Activated B cell treated with CpG ODN at 0.5 μM for 24 hours (primary cell): ENCODE measurements at regions not wholly inside any gene's neighbourhood (a gene's known extent, or its start where the extent isn't known, plus 50 kb on each side); places are given as distances from the start of the nearest gene placed in this dataset.

ENCODE experiments used
- ATAC-seq: fragments of 200-7000 bp; cut with Tn5 transposase; one replicate; pipeline ENCODE4 v1.10.0; 2021; ENCODE audit warnings: low read depth, mild to moderate bottlenecking, moderate library complexity
- CTCF ChIA-PET: fragments of 350-600 bp; sonication (Branson Sonifier 250); formaldehyde crosslinking; loops from one replicate; lab custom pipeline; 2021; ENCODE audit warnings: antibody characterized with exemption; lab: Charles Lee
- POLR2A ChIA-PET: fragments of 350-600 bp; sonication (Branson Sonifier 250); formaldehyde crosslinking; loops from one replicate; lab custom pipeline; 2021; ENCODE audit warnings: antibody characterized with exemption; lab: Charles Lee
- DNase-seq: peaks from one replicate; pipeline ENCODE4 v3.0.0; 2022
- H3K27ac Mint-ChIP-seq: one replicate; pipeline ENCODE4 v1.8.0; 2020; ENCODE audit warnings: mixed read lengths
- H3K27me3 Mint-ChIP-seq: one replicate; pipeline ENCODE4 v1.8.0; 2021; ENCODE audit warnings: mixed read lengths
- H3K36me3 Mint-ChIP-seq: one replicate; pipeline ENCODE4 v1.8.0; 2021; ENCODE audit warnings: low read depth, mixed read lengths
- H3K4me1 Mint-ChIP-seq: one replicate; pipeline ENCODE4 v1.8.0; 2021; ENCODE audit warnings: mixed read lengths
- H3K4me3 Mint-ChIP-seq: one replicate; pipeline ENCODE4 v1.8.0; 2020; ENCODE audit warnings: mild to moderate bottlenecking, mixed read lengths
- H3K9me3 Mint-ChIP-seq: one replicate; pipeline ENCODE4 v1.8.0; 2020; ENCODE audit warnings: mixed read lengths
- intact Hi-C: fragments of 100-400 bp; cut with micrococcal nuclease; formaldehyde crosslinking; loops from one replicate; pipeline ENCODE4 v1.15.1; 2024
- TF ChIP-seq, protein P1 (sequence below): fragments of 200-600 bp; IDR thresholded peaks from one replicate; pipeline ENCODE4 v1.8.0; 2022; ENCODE audit warnings: antibody characterized with exemption, mild to moderate bottlenecking

DNA sequence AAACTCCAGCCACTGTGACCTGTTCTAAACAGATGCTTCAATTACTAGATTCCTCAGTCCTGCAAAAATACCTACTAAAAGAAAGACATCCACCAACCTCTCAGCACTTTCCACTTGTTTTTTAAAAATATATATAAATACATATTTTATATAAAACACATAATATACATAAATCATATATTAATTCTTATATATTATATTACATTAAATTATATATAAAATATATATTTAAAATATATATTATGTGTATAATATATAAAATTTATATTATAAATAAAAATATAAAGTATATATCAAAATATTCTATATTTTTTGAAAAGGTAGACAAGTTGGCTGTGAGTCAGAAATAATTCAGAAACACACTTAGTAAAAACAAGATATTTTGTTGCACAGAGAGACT is 2371.8 kb upstream of the ACO1 start:
- ATAC-seq: no peak
- H3K4me1 Mint-ChIP-seq: no peaks in the 10 kb centered on the region
- ChIA-PET POLR2A (no interaction called here), CTCF (no interaction called here)
- no peak overlapping the region for H3K4me3 Mint-ChIP-seq
- TF ChIP-seq, protein P1, sequence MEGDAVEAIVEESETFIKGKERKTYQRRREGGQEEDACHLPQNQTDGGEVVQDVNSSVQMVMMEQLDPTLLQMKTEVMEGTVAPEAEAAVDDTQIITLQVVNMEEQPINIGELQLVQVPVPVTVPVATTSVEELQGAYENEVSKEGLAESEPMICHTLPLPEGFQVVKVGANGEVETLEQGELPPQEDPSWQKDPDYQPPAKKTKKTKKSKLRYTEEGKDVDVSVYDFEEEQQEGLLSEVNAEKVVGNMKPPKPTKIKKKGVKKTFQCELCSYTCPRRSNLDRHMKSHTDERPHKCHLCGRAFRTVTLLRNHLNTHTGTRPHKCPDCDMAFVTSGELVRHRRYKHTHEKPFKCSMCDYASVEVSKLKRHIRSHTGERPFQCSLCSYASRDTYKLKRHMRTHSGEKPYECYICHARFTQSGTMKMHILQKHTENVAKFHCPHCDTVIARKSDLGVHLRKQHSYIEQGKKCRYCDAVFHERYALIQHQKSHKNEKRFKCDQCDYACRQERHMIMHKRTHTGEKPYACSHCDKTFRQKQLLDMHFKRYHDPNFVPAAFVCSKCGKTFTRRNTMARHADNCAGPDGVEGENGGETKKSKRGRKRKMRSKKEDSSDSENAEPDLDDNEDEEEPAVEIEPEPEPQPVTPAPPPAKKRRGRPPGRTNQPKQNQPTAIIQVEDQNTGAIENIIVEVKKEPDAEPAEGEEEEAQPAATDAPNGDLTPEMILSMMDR: no peak
- intact Hi-C loops: no loop called here
- H3K9me3 Mint-ChIP-seq: no peaks in the 10 kb centered on the region
- H3K36me3 Mint-ChIP-seq: no peaks in the 10 kb centered on the region
- H3K27me3 Mint-ChIP-seq: no peaks in the 10 kb centered on the region
- no peak for DNase-seq
- no peak overlapping the region for H3K27ac Mint-ChIP-seq

DNA sequence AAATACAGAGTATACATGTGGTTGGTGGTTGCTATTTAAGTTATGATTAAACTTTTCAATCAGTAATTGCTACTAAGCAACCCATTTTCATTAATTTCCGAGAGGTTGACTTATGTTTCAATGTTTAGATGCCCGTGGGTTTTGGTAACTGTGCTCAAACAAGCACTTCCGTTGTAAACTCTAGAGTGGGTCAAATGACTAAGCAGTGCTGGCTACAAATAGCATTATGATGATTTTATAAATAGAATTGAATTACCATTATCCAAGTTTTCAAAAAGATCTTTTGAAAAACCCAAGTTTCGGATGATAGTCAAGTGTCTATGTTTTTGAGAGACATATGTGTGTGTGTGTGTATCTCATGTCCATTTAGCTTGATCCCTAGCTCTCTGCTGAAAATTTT is 2369.4 kb upstream of the ACO1 start:
- ATAC-seq (no peak), DNase-seq (no peak)
- POLR2A ChIA-PET: no interaction called here
- no peak overlapping the region for H3K27ac Mint-ChIP-seq
- H3K4me3 Mint-ChIP-seq: no peak overlapping the region
- no peaks in the 10 kb centered on the region for H3K27me3 Mint-ChIP-seq
- CTCF ChIA-PET: no interaction called here
- H3K4me1 Mint-ChIP-seq: no peaks in the 10 kb centered on the region
- H3K36me3 Mint-ChIP-seq: no peaks in the 10 kb centered on the region
- H3K9me3 Mint-ChIP-seq: no peaks in the 10 kb centered on the region
- intact Hi-C loops: no loop called here
- TF ChIP-seq, protein P1: no peak

DNA sequence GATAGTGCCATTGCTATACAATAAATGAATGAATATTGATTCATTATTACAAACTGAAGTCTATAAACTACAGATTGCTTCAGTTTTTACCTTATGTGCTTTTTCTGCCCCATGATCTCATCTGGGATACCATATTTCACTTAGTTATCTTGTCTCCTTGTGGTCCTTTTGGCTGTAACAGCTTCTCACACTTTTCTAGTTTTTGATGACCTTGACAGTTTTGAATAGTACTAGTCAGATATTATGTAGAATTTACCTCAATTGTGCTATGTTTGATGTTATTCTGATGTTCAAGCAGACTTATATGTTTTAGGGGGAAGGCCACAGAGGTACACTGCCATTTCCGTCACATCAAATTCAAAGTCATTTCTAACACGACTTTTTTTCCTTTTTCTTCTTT is 2364.3 kb upstream of the ACO1 start:
- no peak for ATAC-seq
- ChIA-PET POLR2A (no interaction called here), CTCF (no interaction called here)
- H3K27ac Mint-ChIP-seq: no peak overlapping the region
- no peaks in the 10 kb centered on the region for H3K27me3 Mint-ChIP-seq
- peaks cover 3% of the 10 kb centered on the region for H3K9me3 Mint-ChIP-seq
- DNase-seq: no peak
- no peaks in the 10 kb centered on the region for H3K4me1 Mint-ChIP-seq
- intact Hi-C loops: no loop called here
- H3K4me3 Mint-ChIP-seq: no peak overlapping the region
- TF ChIP-seq, protein P1: no peak
- H3K36me3 Mint-ChIP-seq: no peaks in the 10 kb centered on the region

DNA sequence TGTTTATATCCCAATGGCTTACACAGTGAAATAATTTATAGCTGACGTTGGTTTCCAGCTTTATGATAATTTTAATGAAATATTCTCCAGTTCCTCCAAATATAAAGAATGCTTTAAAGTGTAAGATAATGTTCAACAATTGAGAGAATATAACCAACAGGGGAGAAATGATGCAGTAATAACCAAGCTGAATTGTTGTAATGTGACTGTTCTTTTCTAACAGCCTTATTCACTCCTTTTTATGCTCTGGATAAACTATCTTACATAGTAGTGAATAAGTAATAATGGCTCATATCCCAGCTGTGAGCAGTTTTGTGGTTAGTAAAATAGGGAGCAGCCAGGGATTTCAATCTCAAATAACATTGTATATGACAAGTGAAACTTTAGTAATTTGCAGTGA is 2348.7 kb upstream of the ACO1 start:
- Mint-ChIP-seq H3K36me3 (no peaks in the 10 kb centered on the region), H3K27ac (no peak overlapping the region), H3K4me1 (no peaks in the 10 kb centered on the region), H3K27me3 (no peaks in the 10 kb centered on the region), H3K9me3 (peaks cover 7% of the 10 kb centered on the region), H3K4me3 (no peak overlapping the region)
- CTCF ChIA-PET: no interaction called here
- no peak for ATAC-seq
- TF ChIP-seq, protein P1: no peak
- DNase-seq: no peak
- POLR2A ChIA-PET: no interaction called here
- intact Hi-C loops: no loop called here

DNA sequence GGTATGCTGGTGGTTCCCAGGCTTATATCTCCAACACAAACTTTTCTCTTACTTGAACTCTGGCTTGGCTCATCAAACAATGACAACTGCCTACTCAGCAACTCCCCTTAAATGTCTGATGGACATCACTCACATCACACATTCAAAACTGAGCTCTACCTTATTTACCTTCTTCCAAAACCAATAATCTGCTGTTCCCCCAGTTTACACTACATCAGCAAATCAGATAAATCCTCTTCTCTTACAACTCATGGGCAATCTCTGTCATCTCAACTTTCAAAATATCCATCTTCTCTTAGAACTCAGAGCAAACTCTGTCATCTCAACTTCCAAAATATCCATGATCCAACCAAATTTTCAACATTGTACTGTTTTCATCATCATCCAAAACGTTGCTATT is 2347.9 kb upstream of the ACO1 start:
- Mint-ChIP-seq H3K27ac (no peak overlapping the region), H3K27me3 (no peaks in the 10 kb centered on the region), H3K4me3 (no peak overlapping the region), H3K4me1 (no peaks in the 10 kb centered on the region), H3K9me3 (peaks cover 4% of the 10 kb centered on the region), H3K36me3 (no peaks in the 10 kb centered on the region)
- ATAC-seq: no peak
- TF ChIP-seq, protein P1: no peak
- POLR2A ChIA-PET: no interaction called here
- intact Hi-C loops: no loop called here
- CTCF ChIA-PET: no interaction called here
- DNase-seq: no peak
